Fibroblast of lung (primary cell): ENCODE measurements at regions not wholly inside any gene's neighbourhood (a gene's known extent, or its start where the extent isn't known, plus 50 kb on each side); places are given as distances from the start of the nearest gene placed in this dataset.

Source experiments
- DNase-seq, 2 donors: peaks; one replicate each; pipeline versions ENCODE4 v3.0.0 to v3.0.0-alpha.2; 2010; ENCODE audit warnings: low read depth in 2 of 2
- H2AFZ ChIP-seq: 2 replicates; pipeline ENCODE4 v1.5.1; 2012; ENCODE audit warnings: low read length, control low read depth, inconsistent platforms
- H3K27ac ChIP-seq: 2 replicates; pipeline ENCODE4 v1.5.1; 2011; ENCODE audit warnings: low read length, control low read depth; ENCODE audit not compliant: insufficient read depth
- H3K27me3 ChIP-seq: 2 replicates; pipeline ENCODE4 v1.5.1; 2011; ENCODE audit warnings: mild to moderate bottlenecking, low read length; ENCODE audit not compliant: control insufficient read depth, insufficient read depth
- H3K36me3 ChIP-seq: 2 replicates; pipeline ENCODE4 v1.5.1; 2011; ENCODE audit warnings: low read length; ENCODE audit not compliant: control insufficient read depth, insufficient read depth
- H3K4me1 ChIP-seq: 2 replicates; pipeline ENCODE4 v1.5.1; 2011; ENCODE audit warnings: low read length; ENCODE audit not compliant: control insufficient read depth, insufficient read depth; ENCODE audit errors: extremely low read depth
- H3K4me2 ChIP-seq: 2 replicates; pipeline ENCODE4 v1.5.1; 2011; ENCODE audit warnings: low read length, control low read depth; ENCODE audit not compliant: insufficient read depth; ENCODE audit errors: extremely low read depth
- H3K4me3 ChIP-seq, 4 experiments: fragments of 200-600 bp in 1 of 4; sonication (generic) in 1 of 4; replicated peaks in 1 of 4; 2 replicates each; pipeline ENCODE4 v1.5.1; 2011 to 2016; ENCODE audit warnings: low read length in 4 of 4, low read depth in 3 of 4, mild to moderate bottlenecking in 3 of 4, control low read depth in 2 of 4, inconsistent platforms in 1 of 4, mixed read lengths in 1 of 4; ENCODE audit not compliant: insufficient read depth in 1 of 4; ENCODE audit errors: control extremely low read depth in 1 of 4
- H3K79me2 ChIP-seq: 2 replicates; pipeline ENCODE4 v1.5.1; 2012; ENCODE audit warnings: mild to moderate bottlenecking, low read length, inconsistent platforms; ENCODE audit not compliant: control insufficient read depth, insufficient read depth
- H3K9ac ChIP-seq: 2 replicates; pipeline ENCODE4 v1.5.1; 2011; ENCODE audit warnings: mild to moderate bottlenecking, low read length, control low read depth; ENCODE audit not compliant: insufficient read depth
- H3K9me3 ChIP-seq: 2 replicates; pipeline ENCODE4 v1.5.1; 2012; ENCODE audit warnings: low read depth, low read length; ENCODE audit not compliant: control insufficient read depth, insufficient read depth
- H4K20me1 ChIP-seq: 2 replicates; pipeline ENCODE4 v1.5.1; 2011; ENCODE audit warnings: low read length; ENCODE audit not compliant: control insufficient read depth, insufficient read depth; ENCODE audit errors: extremely low read depth
- EZH2 ChIP-seq: IDR thresholded peaks from 2 replicates; pipeline ENCODE4 v1.5.1; 2012; ENCODE audit warnings: low read length, control low read depth, mild to moderate bottlenecking; ENCODE audit errors: missing control alignments
- TF ChIP-seq, protein P1 (sequence below), 2 donors: IDR thresholded peaks in 1 of 2; conservative IDR thresholded peaks in 1 of 2; 1 replicate in 1 of 2; 2 replicates in 1 of 2; pipeline ENCODE4 v1.5.1; 2011 to 2012; ENCODE audit warnings: low read length in 2 of 2, control low read depth in 1 of 2, inconsistent platforms in 1 of 2, low read depth in 1 of 2, mild to moderate bottlenecking in 1 of 2

DNA sequence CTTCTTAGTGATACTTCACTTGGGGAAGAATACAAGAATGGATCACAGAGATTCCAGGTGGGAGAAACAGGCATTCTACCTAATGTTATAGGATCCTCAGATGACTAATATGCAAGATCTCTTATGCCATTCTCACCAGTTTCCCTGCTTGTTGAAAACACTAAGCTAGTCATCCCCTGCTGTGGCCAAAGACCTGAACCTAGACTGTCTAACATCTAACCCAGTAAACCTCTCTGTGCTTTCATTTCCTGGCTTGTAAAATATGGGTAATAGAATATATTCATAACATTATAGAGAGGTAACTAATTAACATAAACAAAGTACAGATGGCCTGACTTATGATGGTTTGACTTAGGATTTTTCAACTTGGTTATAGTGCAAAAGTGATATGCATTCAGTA lies 776.3 kb downstream of the TUSC7 start:
- DNase-seq = no peak
- Histone ChIP-seq H3K9ac (no peak overlapping the region), H3K27me3 (no peaks in the 10 kb centered on the region), H3K36me3 (no peaks in the 10 kb centered on the region), H3K79me2 (no peaks in the 10 kb centered on the region), H3K4me2 (no peak overlapping the region), H3K4me1 (no peaks in the 10 kb centered on the region), H4K20me1 (no peaks in the 10 kb centered on the region), H3K4me3 (no peak overlapping the region), H3K27ac (no peak overlapping the region), H3K9me3 (no peaks in the 10 kb centered on the region), H2AFZ (no peak overlapping the region)
- TF ChIP-seq, protein P1, sequence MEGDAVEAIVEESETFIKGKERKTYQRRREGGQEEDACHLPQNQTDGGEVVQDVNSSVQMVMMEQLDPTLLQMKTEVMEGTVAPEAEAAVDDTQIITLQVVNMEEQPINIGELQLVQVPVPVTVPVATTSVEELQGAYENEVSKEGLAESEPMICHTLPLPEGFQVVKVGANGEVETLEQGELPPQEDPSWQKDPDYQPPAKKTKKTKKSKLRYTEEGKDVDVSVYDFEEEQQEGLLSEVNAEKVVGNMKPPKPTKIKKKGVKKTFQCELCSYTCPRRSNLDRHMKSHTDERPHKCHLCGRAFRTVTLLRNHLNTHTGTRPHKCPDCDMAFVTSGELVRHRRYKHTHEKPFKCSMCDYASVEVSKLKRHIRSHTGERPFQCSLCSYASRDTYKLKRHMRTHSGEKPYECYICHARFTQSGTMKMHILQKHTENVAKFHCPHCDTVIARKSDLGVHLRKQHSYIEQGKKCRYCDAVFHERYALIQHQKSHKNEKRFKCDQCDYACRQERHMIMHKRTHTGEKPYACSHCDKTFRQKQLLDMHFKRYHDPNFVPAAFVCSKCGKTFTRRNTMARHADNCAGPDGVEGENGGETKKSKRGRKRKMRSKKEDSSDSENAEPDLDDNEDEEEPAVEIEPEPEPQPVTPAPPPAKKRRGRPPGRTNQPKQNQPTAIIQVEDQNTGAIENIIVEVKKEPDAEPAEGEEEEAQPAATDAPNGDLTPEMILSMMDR (conservative IDR thresholded peaks at IDR 0.05 in 1 of 2, IDR thresholded peaks at IDR 0.05 in 1 of 2; ENCODE audit: low read depth in 1 of 2, low read length in 2 of 2) = no peak
- no peak for TF ChIP-seq EZH2

DNA sequence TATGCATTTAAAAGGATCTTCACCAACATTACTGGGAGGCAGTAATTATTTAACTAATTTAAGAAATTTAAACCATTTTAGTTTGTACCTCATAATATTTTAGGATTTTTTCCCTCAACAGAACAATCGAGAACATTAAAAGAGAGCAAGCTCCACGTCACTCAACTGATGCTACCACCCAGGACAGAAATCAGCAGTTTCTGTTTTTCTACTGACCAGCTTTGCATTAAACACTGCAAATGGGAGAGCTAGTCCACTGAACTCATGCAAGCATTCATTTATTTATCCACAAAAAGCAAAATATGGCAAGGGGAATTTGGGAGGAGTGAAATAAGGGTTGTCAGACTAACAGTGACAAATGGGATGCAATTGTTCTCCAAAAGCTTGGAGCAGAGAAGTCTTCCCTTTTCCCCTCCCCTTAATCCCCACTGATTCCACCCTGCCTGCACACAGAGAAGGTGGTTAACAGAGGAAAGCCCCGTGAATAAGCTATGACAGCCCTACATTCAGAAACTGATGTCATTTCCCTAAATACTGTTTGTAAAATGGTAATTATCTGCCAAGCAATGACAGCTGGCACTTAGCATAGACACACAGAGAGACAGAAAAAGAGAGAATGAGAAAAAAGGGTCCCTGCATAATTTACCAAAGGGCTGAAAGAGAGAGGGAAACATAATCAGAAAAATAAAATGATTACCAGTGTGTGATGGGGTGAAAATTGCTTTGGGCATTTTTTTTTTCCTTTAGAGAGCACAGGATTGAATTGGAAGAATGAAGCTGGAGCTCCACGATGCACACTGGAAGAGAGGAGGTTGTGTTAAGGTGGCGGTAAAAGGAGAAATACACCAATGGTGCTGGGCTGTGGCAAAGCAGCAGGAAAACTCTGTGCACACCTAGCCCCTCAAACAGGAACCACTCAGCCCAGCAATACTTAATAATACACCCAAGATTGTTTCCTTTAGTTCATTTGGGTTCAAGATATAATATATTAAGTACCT lies 777.4 kb downstream of the TUSC7 start:
- Histone ChIP-seq H3K4me2 (no peak overlapping the region), H3K4me3 (no peak overlapping the region), H3K9ac (no peak overlapping the region), H3K27me3 (no peaks in the 10 kb centered on the region), H3K27ac (no peak overlapping the region), H4K20me1 (no peaks in the 10 kb centered on the region), H3K4me1 (no peaks in the 10 kb centered on the region), H3K9me3 (no peaks in the 10 kb centered on the region), H3K79me2 (no peaks in the 10 kb centered on the region), H3K36me3 (no peaks in the 10 kb centered on the region), H2AFZ (no peak overlapping the region)
- no peak for TF ChIP-seq EZH2
- TF ChIP-seq, protein P1 (conservative IDR thresholded peaks at IDR 0.05 in 1 of 2, IDR thresholded peaks at IDR 0.05 in 1 of 2; ENCODE audit: low read depth in 1 of 2, low read length in 2 of 2) = no peak
- no peak for DNase-seq

DNA sequence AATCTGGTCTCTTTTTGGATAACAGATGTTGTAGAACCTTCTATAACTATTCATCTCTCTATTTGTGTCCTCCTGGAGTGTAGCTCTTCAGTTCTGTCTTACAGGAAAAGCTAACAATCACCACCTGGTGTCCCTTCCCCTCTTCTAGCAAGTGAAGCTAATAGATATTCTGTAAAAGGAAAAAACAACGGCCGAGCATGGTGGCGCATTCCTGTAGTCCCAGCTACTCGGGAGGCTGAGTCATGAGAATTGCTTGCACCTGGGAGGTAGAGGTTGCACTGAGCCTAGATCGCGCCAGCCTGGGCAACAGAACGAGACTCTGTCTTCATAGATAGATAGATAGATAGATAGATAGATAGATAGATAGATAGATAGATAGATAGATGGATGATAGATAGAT lies 779.4 kb downstream of the TUSC7 start:
- H2AFZ ChIP-seq = no peak overlapping the region
- no peak overlapping the region for H3K9ac ChIP-seq
- no peaks in the 10 kb centered on the region for H3K79me2 ChIP-seq
- no peaks in the 10 kb centered on the region for H3K27me3 ChIP-seq
- H4K20me1 ChIP-seq = no peaks in the 10 kb centered on the region
- DNase-seq = no peak
- no peaks in the 10 kb centered on the region for H3K36me3 ChIP-seq
- no peak overlapping the region for H3K4me2 ChIP-seq
- no peaks in the 10 kb centered on the region for H3K9me3 ChIP-seq
- no peak for TF ChIP-seq EZH2
- TF ChIP-seq, protein P1 (conservative IDR thresholded peaks at IDR 0.05 in 1 of 2, IDR thresholded peaks at IDR 0.05 in 1 of 2; ENCODE audit: low read depth in 1 of 2, low read length in 2 of 2) = no peak
- H3K27ac ChIP-seq = no peak overlapping the region
- H3K4me1 ChIP-seq = no peaks in the 10 kb centered on the region
- H3K4me3 ChIP-seq = no peak overlapping the region
